Liver (tissue), 3 donors: ENCODE measurements at regions not wholly inside any gene's neighbourhood (a gene's known extent, or its start where the extent isn't known, plus 50 kb on each side); places are given as distances from the start of the nearest gene placed in this dataset.

ENCODE experiments used
- EGR1 ChIP-seq, 2 donors: IDR thresholded peaks; 2 replicates each; pipeline ENCODE4 v1.6.1; 2016 to 2018; ENCODE audit warnings: antibody characterized with exemption in 2 of 2, low read depth in 2 of 2
- NR2F2 ChIP-seq: IDR thresholded peaks from 2 replicates; pipeline ENCODE4 v1.6.1; 2016; ENCODE audit warnings: antibody characterized with exemption
- RXRA ChIP-seq, 2 donors: IDR thresholded peaks; 2 replicates each; pipeline ENCODE4 v1.6.1; 2017 to 2018; ENCODE audit warnings: antibody characterized with exemption in 2 of 2, mild to moderate bottlenecking in 1 of 2
- SP1 ChIP-seq: IDR thresholded peaks from 2 replicates; pipeline ENCODE4 v1.6.1; 2018; ENCODE audit warnings: antibody characterized with exemption, mild to moderate bottlenecking
- TAF1 ChIP-seq: conservative IDR thresholded peaks from 2 replicates; pipeline ENCODE4 v1.6.1; 2016; ENCODE audit warnings: antibody characterized with exemption, mild to moderate bottlenecking
- TF ChIP-seq, protein P1 (sequence below): fragments of 150-350 bp; IDR thresholded peaks from 2 replicates; pipeline ENCODE4 v1.5.1; 2017; ENCODE audit warnings: improper control_type of control experiment, low read depth, low read length; ENCODE audit not compliant: missing input control
- TF ChIP-seq, protein P2 (sequence below): IDR thresholded peaks from 2 replicates; pipeline ENCODE4 v1.6.1; 2016; ENCODE audit warnings: antibody characterized with exemption
- TF ChIP-seq, protein P3 (sequence below): IDR thresholded peaks from 2 replicates; pipeline ENCODE4 v1.6.1; 2016; ENCODE audit warnings: antibody characterized with exemption, mild to moderate bottlenecking
- donor health status: healthy.
- donor health status: healthy.

DNA sequence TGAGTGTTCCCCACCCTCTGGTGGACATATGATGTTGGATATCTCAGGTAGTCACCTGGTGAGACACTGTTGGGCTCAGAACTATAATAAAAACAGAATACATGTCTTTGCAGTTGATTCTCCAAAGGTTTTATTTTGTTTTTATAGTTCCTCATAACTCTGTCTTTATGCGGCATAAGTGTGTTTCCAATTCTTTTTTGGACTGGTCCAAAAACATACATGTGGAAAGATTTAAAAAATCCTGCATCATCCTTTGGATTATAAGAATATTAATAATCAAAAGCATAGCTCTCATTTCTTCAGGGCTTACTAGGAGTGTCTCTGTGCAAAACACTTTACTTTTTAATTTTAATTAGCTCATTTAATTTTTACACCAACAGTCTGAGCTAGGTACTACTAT lies 71.0 kb upstream of the ANKRD34C start:
- TF ChIP-seq, protein P1, sequence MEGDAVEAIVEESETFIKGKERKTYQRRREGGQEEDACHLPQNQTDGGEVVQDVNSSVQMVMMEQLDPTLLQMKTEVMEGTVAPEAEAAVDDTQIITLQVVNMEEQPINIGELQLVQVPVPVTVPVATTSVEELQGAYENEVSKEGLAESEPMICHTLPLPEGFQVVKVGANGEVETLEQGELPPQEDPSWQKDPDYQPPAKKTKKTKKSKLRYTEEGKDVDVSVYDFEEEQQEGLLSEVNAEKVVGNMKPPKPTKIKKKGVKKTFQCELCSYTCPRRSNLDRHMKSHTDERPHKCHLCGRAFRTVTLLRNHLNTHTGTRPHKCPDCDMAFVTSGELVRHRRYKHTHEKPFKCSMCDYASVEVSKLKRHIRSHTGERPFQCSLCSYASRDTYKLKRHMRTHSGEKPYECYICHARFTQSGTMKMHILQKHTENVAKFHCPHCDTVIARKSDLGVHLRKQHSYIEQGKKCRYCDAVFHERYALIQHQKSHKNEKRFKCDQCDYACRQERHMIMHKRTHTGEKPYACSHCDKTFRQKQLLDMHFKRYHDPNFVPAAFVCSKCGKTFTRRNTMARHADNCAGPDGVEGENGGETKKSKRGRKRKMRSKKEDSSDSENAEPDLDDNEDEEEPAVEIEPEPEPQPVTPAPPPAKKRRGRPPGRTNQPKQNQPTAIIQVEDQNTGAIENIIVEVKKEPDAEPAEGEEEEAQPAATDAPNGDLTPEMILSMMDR: no peak
- TF ChIP-seq TAF1: no peak
- TF ChIP-seq EGR1 (IDR thresholded peaks at IDR 0.05; ENCODE audit: low read depth in 2 of 2): no peak
- no peak for TF ChIP-seq SP1
- no peak for TF ChIP-seq RXRA (IDR thresholded peaks at IDR 0.05)
- TF ChIP-seq, protein P2, sequence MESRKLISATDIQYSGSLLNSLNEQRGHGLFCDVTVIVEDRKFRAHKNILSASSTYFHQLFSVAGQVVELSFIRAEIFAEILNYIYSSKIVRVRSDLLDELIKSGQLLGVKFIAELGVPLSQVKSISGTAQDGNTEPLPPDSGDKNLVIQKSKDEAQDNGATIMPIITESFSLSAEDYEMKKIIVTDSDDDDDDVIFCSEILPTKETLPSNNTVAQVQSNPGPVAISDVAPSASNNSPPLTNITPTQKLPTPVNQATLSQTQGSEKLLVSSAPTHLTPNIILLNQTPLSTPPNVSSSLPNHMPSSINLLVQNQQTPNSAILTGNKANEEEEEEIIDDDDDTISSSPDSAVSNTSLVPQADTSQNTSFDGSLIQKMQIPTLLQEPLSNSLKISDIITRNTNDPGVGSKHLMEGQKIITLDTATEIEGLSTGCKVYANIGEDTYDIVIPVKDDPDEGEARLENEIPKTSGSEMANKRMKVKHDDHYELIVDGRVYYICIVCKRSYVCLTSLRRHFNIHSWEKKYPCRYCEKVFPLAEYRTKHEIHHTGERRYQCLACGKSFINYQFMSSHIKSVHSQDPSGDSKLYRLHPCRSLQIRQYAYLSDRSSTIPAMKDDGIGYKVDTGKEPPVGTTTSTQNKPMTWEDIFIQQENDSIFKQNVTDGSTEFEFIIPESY: no peak
- TF ChIP-seq NR2F2: no peak
- TF ChIP-seq, protein P3, sequence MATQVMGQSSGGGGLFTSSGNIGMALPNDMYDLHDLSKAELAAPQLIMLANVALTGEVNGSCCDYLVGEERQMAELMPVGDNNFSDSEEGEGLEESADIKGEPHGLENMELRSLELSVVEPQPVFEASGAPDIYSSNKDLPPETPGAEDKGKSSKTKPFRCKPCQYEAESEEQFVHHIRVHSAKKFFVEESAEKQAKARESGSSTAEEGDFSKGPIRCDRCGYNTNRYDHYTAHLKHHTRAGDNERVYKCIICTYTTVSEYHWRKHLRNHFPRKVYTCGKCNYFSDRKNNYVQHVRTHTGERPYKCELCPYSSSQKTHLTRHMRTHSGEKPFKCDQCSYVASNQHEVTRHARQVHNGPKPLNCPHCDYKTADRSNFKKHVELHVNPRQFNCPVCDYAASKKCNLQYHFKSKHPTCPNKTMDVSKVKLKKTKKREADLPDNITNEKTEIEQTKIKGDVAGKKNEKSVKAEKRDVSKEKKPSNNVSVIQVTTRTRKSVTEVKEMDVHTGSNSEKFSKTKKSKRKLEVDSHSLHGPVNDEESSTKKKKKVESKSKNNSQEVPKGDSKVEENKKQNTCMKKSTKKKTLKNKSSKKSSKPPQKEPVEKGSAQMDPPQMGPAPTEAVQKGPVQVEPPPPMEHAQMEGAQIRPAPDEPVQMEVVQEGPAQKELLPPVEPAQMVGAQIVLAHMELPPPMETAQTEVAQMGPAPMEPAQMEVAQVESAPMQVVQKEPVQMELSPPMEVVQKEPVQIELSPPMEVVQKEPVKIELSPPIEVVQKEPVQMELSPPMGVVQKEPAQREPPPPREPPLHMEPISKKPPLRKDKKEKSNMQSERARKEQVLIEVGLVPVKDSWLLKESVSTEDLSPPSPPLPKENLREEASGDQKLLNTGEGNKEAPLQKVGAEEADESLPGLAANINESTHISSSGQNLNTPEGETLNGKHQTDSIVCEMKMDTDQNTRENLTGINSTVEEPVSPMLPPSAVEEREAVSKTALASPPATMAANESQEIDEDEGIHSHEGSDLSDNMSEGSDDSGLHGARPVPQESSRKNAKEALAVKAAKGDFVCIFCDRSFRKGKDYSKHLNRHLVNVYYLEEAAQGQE: no peak
